SU-DHL-6 (cell line): ENCODE measurements at regions not wholly inside any gene's neighbourhood (a gene's known extent, or its start where the extent isn't known, plus 50 kb on each side); places are given as distances from the start of the nearest gene placed in this dataset.

ENCODE experiments used
- H2AFZ ChIP-seq: fragments of 200-600 bp; sonication (generic); 2 replicates; pipeline ENCODE4 v1.6.1; 2014; ENCODE audit warnings: low read depth, mild to moderate bottlenecking, moderate library complexity, mixed read lengths, antibody characterized with exemption, low read length; ENCODE audit not compliant: severe bottlenecking
- H3F3A ChIP-seq: fragments of 200-600 bp; shearing (Covaris generic); 2 replicates; pipeline ENCODE4 v1.6.0; 2016; ENCODE audit warnings: antibody characterized with exemption, mild to moderate bottlenecking; ENCODE audit not compliant: insufficient read depth
- H3K27ac ChIP-seq: fragments of 200-600 bp; sonication (generic); 2 replicates; pipeline ENCODE4 v1.5.1; 2016; ENCODE audit warnings: low read depth, mild to moderate bottlenecking, low read length, moderate library complexity, mixed read lengths
- H3K27me3 ChIP-seq: fragments of 200-600 bp; sonication (generic), shearing (Covaris generic); 2 replicates; pipeline ENCODE4 v1.6.0; 2014; ENCODE audit warnings: mild to moderate bottlenecking, low read length
- H3K36me3 ChIP-seq: fragments of 200-600 bp; sonication (generic); 2 replicates; pipeline ENCODE4 v1.6.1; 2014; ENCODE audit warnings: mild to moderate bottlenecking, low read length, mixed read lengths
- H3K4me2 ChIP-seq: fragments of 300-600, 200-600 bp; shearing (Covaris generic), sonication (generic); 2 replicates; pipeline ENCODE4 v1.6.0; 2014; ENCODE audit warnings: low read length, low read depth, mild to moderate bottlenecking; ENCODE audit not compliant: poor library complexity, severe bottlenecking
- H3K4me3 ChIP-seq: fragments of 200-600 bp; sonication (generic); 2 replicates; pipeline ENCODE4 v1.5.1; 2014; ENCODE audit warnings: antibody characterized with exemption, low read length, mild to moderate bottlenecking, mixed read lengths; ENCODE audit not compliant: insufficient read depth, poor library complexity, severe bottlenecking
- H3K79me2 ChIP-seq: fragments of 200-600 bp; sonication (generic); 2 replicates; pipeline ENCODE4 v1.6.1; 2014; ENCODE audit warnings: mild to moderate bottlenecking, low read length, moderate library complexity; ENCODE audit not compliant: insufficient read depth
- H3K9ac ChIP-seq: fragments of 200-600 bp; sonication (generic); 2 replicates; pipeline ENCODE4 v1.7.0; 2014; ENCODE audit warnings: mild to moderate bottlenecking, low read length
- H3K9me2 ChIP-seq: fragments of 200-600 bp; sonication (generic); replicated peaks from 2 replicates; pipeline ENCODE4 v1.6.1; 2014; ENCODE audit warnings: low read length; ENCODE audit not compliant: insufficient read depth
- H3K9me3 ChIP-seq: fragments of 200-600 bp; sonication (generic); 2 replicates; pipeline ENCODE4 v1.6.1; 2014; ENCODE audit warnings: low read length, mixed read lengths; ENCODE audit not compliant: insufficient read depth
- H4K20me1 ChIP-seq: fragments of 200-600 bp; sonication (generic); 2 replicates; pipeline ENCODE4 v1.6.1; 2014; ENCODE audit warnings: low read depth, mild to moderate bottlenecking, antibody characterized with exemption, low read length, moderate library complexity, mixed read lengths
- CTCF ChIP-seq: fragments of 200-600 bp; sonication (generic); IDR thresholded peaks from one replicate; pipeline ENCODE4 v1.5.1; 2017; ENCODE audit warnings: antibody characterized with exemption, mild to moderate bottlenecking, low read length, moderate library complexity; ENCODE audit not compliant: insufficient read depth, poor library complexity, severe bottlenecking
- EZH2phosphoT487 ChIP-seq: fragments of 200-600 bp; sonication (generic), shearing (Covaris generic); conservative IDR thresholded peaks from 2 replicates; pipeline ENCODE4 v1.6.1; 2018; ENCODE audit warnings: mild to moderate bottlenecking, antibody characterized with exemption, low read length, moderate library complexity, mixed read lengths

- Histone ChIP-seq H3K9me2 (no peaks in the 10 kb centered on the region), H3K4me2 (no peak overlapping the region)
Measured at GRCh38 chr1:164971391-164971790, 385.1 kb downstream of the LMX1A start.

GRCh38 chr1:164969253-164969652 is 387.3 kb downstream of the LMX1A start:
- no peaks in the 10 kb centered on the region for H3K27me3 ChIP-seq
- no peak overlapping the region for H3K4me3 ChIP-seq
- H3K4me2 ChIP-seq = no peak overlapping the region
- no peak for TF ChIP-seq EZH2phosphoT487
- no peak for TF ChIP-seq CTCF
- H3K9me3 ChIP-seq = no peaks in the 10 kb centered on the region
- no peaks in the 10 kb centered on the region for H3K9me2 ChIP-seq
- H3K36me3 ChIP-seq = no peaks in the 10 kb centered on the region
- no peak overlapping the region for H2AFZ ChIP-seq
- no peaks in the 10 kb centered on the region for H3K79me2 ChIP-seq
- H4K20me1 ChIP-seq = no peaks in the 10 kb centered on the region
- H3K27ac ChIP-seq = no peak overlapping the region
- H3K9ac ChIP-seq = no peak overlapping the region
- H3F3A ChIP-seq = no peaks in the 10 kb centered on the region

More at GRCh38 chr1:164971391-164971790, 385.1 kb downstream of the LMX1A start:
- no peaks in the 10 kb centered on the region for H3K79me2 ChIP-seq
- H3K36me3 ChIP-seq = no peaks in the 10 kb centered on the region
- no peak overlapping the region for H3K9ac ChIP-seq
- no peaks in the 10 kb centered on the region for H3F3A ChIP-seq
- no peak overlapping the region for H3K4me3 ChIP-seq
- no peaks in the 10 kb centered on the region for H4K20me1 ChIP-seq
- TF ChIP-seq CTCF (no peak), EZH2phosphoT487 (no peak)
- no peaks in the 10 kb centered on the region for H3K27me3 ChIP-seq
- no peak overlapping the region for H3K27ac ChIP-seq
- no peak overlapping the region for H2AFZ ChIP-seq
- H3K9me3 ChIP-seq = no peaks in the 10 kb centered on the region

- H3F3A ChIP-seq = no peaks in the 10 kb centered on the region
- no peaks in the 10 kb centered on the region for H3K79me2 ChIP-seq
- no peaks in the 10 kb centered on the region for H3K9me2 ChIP-seq
- H3K27me3 ChIP-seq = no peaks in the 10 kb centered on the region
- no peak overlapping the region for H3K9ac ChIP-seq
- H3K4me2 ChIP-seq = no peak overlapping the region
- TF ChIP-seq EZH2phosphoT487 = no peak
- no peak for TF ChIP-seq CTCF
- H3K27ac ChIP-seq = no peak overlapping the region
- no peak overlapping the region for H2AFZ ChIP-seq
- H3K4me3 ChIP-seq = no peak overlapping the region
- H3K9me3 ChIP-seq = no peaks in the 10 kb centered on the region
- H3K36me3 ChIP-seq = no peaks in the 10 kb centered on the region
- no peaks in the 10 kb centered on the region for H4K20me1 ChIP-seq
Measured at GRCh38 chr1:164967300-164967699, 389.2 kb downstream of the LMX1A start.
